Tongue (tissue), 1 donor: ENCODE measurements at regions not wholly inside any gene's neighbourhood (a gene's known extent, or its start where the extent isn't known, plus 50 kb on each side); places are given as distances from the start of the nearest gene placed in this dataset.

Experiments
- DNase-seq: peaks from one replicate; pipeline ENCODE4 v3.0.0-alpha.2; 2015

DNA sequence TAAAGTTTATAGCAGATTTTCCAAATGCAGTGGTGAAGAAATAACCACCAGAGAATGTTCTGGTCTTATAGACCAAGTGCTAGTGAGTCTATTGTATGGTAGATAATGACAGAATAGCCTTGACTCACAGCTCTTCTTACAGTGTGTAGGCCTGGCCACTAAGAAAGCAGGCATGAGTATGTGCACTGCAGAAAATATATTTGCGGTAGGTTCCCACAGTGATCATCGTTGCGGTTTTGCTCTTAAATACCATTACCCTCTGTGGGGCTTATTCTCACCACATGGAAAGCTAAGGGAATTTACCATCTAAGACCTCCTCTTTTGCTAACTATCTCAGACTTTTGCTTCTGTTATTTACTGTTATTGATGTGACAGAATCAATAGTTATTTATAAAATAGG lies 212.3 kb upstream of the SYNDIG1 start:
- DNase-seq: no peak

DNA sequence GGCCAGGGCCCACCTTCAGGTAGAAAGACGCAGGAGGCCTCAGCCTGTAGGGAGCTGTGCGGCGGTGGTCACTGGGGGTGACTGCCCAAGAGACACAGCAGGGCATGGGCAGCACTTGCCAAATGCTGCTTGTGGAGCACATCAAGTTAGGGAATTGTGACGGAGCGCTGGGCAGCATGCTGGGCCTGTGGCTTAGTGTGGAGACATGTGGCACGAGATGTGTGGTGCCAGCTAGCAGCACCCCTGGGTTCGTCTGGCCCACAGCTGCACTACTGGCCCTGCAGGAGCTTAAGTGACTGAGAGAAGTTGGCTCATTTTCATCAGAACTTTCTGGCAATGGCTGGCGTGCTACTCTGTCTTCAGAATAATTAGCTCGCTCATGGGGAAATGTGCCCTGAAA lies 213.1 kb upstream of the SYNDIG1 start:
- no peak for DNase-seq

DNA sequence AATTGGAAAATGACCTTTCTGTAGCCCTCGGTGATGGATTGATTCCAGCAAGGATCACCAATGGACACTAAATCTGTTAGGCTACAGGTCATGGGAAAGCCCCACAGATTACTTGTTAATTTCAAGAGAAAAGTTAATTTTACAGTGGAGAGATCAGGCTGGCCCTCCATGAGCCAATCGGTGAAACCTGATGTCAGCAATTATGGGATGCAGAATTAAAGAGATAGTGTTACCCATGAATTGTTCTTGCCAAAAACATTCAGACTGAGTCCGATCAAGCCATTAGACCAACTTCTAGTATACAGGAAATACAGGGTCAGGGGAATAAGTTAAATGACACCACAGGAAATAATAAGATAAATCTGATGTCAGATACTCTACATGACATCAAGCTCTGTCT lies 214.9 kb upstream of the SYNDIG1 start:
- no peak for DNase-seq

DNA sequence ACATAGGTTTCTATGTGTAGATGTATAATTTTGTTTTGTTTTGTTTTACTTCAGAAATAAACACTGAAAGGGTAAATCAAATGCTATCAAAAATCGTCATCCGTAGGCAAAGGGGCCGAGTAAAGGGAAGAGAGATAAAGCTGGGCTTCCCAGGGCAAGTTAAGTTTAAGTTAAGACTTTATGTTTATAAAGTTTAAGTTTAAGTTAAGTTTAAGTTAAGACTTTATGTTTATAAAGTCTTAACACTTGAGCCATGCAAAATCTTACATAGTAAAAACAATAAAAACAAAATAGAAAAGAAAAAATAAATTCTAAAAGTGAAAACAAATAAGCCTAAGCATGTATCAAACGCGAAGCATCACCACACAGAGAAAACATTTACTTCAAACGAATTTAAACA lies 216.1 kb upstream of the SYNDIG1 start:
- no peak for DNase-seq

DNA sequence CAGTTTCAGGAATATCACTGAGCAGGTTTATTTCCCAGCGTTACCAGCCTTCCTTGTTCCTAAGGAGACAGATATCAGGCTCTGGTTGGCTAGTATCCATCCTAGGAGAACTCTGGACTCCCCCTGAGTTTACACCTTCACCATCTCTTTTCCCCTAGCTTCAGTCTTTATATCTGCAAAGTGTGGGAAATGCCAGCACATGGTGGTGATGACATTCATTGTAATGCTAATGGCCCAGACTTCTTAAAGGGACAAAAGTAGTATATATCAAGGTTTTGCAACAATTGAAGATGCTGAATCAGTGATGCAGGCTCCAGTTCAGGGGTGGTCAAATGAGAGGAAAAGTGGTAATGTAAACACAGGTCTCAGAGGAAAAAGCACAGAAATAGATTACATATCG lies 224.3 kb upstream of the SYNDIG1 start:
- no peak for DNase-seq

DNA sequence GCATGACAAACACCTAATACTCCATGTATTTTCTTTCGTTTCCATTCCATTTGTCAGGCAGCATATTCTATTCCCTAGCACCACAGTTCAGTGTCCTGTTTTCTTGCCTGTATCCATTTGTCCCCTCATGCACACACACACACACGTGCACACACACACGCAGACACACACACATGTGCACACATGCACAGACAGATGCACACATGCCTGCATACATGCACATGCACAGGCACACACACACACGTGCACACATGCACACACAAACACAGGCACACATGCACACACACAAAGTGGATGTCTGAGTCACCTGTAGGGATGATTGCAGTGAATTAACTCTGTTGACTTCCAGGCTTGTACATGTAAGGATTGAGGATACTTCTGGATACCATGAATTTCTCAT lies 226.7 kb upstream of the SYNDIG1 start:
- DNase-seq: no peak

DNA sequence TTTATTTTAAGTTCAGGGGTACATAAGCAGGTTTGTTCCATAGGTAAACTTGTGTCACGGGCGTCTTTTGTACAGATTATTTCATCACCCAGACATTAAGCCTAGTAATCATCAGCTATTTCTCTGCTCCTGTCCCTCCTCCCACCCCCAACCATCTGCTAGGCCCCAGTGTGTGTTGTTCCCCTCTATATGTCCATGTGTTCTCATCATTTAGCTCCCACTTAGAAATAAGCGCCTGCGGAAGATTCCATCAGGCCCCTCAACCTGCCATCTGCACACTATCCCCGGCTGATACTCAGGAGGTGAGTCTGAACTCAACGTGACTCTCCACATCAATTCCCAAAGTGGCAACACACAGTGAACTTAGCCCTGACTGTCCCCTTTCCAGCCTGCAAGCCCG lies 228.0 kb upstream of the SYNDIG1 start:
- DNase-seq: no peak

DNA sequence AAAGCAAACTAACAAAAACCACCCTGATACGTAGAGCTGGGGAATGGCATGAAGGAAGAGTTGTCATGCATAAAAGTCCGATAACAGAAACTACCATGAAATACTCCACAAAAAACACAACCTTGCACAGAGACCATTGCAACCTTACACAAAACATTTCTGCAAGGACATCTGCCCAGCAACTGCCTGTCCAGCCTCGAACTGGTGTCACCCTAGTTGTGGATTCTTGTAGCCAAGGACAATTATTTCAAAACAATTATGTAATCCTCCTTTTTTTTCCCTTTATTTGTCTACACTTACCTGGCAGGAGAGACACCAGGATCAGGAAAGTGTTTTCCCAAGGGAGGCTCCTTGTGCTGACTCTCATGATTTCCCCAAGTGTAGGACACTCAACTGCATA lies 232.5 kb upstream of the SYNDIG1 start:
- no peak for DNase-seq

DNA sequence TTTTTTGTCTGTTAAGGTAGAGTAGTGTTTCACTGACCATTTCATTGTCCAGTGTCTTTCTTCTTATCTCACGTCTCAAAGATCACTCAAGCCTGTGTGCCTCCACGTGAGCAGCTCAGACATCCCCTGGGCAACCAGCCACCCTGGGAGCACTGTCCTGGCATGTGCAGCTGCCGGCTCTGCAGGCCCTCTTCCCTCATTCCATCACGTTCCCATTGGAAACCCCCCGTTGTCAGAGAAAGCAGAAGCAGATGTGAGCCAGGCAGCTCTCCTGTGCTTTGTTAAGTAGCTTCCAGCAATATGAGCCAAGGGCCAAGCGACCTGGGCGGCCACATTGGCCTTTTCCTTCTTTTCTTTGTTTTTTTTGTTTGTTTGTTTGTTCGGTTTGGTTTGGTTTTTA lies 233.2 kb upstream of the SYNDIG1 start:
- peak; percentile 24 for DNase-seq

DNA sequence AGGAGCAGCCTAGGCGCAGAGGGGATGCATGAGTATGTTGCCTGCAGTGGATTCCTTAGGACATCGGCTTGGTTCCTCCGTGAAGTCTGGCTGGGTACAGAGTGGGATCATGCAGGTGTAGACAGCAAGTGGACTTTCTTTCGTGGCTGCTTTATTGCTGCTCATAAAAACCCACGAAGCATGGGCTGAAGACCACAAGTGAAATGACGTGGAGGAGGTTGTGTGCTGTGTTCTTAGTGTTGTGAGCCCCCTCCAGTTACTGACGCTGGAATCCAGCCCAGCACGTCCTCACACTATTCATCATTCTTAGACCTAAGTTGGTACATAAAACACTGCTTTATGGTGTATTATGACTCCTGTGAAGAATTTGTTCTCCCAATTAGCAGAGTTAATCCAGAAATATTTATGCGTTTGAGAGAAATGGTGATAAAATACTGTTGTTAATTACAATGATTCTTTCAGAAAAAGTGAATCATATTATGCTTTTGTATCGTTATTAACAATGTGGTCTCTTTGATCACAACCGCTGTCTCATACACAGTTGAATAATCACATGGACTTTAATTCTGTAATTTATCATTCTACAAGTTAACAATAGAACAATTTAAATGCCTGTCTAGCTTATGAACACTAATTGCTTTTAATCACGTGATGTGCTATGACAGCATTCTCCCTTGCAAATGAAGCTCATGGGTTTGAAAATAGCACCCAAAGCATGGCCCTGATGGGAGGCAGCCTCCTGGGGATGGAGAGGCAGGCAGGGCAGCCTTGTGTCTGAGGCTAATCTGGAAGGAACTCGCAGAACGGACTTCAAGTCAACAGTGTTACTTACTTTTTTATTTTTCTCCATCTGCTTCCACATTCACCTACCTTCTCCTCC lies 233.9 kb upstream of the SYNDIG1 start:
- DNase-seq: no peak

DNA sequence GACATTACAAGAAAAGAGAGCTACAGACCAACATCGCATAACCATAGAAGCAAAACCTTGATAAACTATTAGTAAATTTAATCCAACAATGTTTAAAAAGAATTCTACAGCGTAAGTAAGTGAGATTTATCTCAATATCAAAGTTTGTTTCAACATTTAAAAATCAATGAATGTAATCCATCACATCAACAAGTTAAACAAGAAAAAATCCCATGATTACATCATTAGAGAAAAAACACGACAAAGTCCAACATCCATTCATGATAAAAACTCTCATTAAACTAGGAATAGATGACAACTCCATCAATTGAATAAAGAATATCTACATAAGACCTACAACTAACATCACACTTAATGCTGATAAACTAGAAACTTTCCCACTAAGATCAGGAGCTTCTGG lies 239.0 kb upstream of the GGTLC1 start:
- no peak for DNase-seq

DNA sequence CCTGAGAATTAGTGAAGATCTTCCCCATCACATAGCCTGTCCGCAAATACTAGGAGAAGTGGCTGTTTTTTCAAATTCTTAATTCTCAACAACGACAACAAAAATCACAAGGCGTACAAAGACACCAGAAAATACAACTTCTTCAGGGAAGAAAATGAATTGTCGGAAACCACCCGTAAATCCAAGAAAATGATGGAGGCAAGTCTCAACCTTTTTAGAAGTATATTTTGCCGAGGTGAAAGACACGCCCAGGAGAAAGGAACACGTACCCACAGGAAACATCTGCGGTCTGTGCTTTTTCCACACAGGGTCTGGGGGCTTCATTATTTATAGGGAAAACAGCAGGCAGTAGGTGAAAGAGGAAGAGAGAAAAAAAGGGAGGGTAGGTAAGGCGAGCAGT lies 223.9 kb upstream of the GGTLC1 start:
- DNase-seq: no peak

DNA sequence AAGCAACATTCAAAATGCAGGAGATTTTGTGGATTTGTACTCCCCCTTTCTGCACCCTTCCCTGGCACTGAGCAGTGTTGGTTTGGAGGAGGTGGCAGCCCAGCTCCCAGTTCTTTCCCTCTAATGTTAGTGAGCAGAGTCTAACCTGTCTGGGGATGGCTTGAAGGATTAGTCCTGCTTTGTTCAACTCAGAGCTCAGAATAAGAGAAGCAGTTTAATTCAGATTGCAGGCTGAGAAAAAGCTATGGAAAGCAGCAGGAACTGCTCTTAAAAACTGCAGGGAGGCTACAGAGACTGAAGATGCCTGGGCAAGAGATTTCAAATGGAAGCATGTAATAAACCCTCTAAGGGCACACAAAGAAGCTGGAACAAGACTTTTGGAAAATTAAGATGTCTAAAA lies 223.4 kb upstream of the GGTLC1 start:
- no peak for DNase-seq

DNA sequence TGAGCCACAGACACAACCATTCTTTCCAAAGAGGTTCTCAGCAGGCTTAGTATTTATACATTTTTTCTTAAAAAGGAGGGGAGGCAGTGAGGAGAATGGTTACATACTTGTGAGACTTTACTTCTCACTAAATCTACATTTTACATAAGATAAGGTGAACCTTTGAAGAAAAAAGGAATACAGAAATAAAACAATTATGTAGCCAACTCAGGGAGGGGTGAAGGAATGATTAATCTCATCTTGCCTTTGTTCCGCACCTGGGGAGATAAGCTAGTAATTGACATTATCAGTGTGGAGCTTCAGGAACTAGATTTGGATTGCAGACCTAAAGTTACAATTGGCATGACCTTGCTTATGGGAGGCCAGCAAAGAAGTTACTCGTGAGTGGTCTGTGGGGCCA lies 221.8 kb upstream of the GGTLC1 start:
- no peak for DNase-seq

DNA sequence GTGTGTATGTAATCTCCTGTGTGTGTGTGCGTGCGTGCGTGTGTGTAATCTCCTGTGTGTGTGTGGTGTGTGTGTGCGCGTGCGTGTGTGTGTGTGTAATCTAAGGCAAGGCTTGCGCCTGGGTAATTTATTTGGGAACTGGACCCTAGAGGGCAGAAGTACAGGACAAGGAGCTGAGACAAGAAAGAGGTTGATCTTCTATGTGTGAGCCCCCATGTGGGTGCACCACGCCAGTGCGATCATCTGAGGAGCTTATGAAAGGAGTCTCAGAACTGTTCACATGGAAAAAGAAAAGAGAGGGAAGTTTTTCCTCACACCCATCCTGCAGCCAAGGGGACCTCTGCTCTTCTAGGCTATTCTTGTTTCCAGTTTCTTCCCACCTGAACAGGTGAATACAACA lies 220.1 kb upstream of the GGTLC1 start:
- peak; percentile 12 for DNase-seq

DNA sequence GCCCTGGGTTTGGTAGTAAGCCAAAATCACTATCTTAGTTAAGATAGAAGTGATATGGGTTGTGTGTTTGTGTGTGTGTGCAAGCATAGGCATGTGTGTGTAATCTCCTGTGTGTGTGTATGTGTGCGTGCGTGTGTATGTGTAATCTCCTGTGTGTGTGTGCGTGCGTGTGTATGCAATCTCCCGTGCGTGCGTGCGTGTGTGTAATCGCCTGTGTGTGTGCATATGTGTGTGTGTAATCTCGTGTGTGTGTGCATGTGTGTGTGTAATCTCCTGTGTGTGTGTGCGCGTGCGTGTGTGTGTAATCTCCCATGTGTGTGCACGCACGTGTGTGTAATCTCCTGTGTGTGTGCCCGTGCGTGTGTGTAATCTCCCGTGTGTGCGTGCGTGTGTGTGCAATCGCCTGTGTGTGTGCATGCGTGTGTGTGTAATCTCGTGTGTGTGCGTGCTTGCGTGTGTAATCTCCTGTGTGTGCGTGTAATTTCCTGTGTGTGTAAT lies 219.3 kb upstream of the GGTLC1 start:
- no peak for DNase-seq

DNA sequence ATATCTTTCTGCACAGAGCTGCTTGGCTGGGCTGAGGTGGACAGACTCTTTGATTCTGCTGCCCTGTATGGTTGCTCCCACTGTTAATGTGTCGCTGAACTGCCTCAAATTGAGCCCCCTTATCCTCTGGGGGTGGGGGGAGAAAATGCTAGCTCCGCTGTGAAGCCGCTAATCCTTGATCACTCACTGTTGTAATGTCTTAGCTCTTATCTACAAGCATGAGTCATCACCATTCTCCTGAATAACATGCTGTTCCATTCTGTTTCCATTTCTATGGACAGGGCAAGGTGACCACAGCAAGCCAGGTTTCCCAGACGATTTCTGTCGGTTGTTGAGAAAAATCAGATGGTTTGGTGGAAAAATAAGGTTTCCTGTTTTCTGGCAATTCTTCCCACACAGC lies 218.4 kb upstream of the GGTLC1 start:
- DNase-seq: no peak

DNA sequence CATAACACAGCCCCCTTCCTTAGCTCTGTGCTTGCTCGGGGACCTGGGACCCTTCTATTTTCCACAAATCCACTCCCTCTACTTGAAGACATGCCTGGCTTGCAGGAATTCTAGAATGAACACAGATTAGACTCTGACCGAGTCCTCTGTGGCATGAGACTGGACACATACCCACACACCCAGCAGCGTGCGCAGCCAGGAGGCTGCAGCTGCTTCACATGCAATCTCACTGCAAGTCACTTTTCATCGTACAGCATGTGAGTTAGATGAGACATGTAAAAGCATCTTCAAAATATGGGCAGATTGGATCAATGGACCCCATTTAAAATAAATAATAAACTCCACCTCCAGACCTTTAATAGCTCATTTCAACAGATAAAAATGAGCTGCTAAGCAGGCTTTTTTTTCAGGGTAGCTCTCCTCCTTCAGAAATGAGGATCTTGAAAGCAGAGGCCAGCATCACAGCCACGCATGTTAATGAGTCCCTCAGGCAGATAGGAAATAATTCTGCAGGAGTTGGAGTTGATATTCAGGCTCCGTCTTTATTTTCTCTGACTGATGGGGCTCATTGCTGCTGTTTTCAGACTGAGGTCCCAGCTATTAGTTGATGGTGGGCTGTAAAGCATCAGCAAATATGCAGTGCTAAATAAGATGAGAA lies 215.1 kb upstream of the GGTLC1 start:
- no peak for DNase-seq

DNA sequence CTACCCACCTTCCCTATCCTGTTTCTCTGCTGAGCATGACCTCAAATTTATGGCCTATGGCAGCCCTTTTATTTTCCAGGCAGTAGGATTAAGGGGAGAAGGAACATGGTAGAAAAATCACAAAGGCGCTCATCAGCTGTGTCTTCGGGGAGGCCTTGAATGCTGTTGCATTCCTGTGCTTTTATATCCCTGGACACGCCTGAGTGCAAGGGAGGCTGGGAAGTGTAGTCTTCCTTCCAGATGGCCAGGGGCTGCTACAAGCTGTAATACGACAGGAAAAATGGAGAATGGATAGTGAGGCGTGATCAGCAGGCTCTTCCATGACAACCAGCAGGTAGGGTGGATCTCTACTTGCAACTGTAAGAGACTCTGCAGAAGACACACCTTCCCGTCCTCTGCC lies 210.9 kb upstream of the GGTLC1 start:
- no peak for DNase-seq

DNA sequence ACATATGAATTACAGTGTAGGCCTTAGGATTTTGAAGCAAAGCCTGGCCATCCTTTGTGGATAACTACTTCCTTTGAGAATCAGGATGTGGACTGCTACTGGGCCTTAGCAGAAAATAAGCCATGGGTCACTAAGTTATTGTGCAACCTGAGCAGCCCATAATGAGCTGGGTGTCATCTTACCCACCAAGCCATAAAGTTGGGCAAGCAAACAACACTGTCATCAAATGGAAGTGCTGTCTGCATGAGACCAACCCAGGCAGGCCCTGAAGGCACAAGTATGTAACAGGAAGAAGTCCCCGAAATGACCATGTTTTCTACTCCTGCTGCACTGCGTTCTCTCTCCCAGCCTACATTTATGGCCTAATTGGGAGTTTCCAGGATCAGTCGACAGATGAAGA lies 205.6 kb upstream of the GGTLC1 start:
- no peak for DNase-seq

DNA sequence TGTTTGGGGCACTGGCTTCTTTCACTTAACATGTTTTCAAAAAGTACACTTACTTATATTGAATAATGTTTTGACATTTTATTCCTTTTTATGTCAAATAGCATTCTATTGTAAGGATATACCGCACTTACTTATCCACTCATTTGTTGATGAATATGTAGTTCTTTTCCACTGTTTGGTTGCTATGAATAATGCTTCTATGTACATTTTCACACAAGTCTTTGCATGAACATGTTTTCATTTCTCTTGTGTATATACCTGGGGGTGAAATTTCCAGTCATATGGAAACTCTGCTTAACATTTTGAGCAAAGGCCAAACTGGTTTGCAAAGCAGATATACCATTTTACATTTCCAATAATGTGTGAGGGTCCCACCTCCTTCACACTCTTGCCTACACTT lies 202.3 kb upstream of the GGTLC1 start:
- no peak for DNase-seq

DNA sequence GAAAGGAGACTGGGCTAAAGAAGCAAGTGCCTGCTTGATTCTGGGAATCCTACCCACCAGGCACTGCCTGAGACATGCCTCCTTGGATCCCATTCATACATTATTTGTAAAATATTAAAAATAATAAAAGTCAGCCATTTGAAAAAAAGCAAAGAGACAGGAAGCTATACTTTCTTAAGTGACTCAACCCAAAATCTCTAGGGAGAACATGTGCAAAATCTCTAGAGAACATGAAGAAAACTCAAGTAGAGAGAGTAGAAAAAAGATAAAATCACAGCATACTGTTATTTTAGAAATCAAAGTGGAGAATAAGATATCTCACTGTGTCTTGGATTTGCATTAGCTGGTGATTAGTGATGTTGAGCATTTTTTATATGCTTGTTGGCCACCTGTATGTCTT lies 197.2 kb upstream of the GGTLC1 start:
- DNase-seq: no peak

DNA sequence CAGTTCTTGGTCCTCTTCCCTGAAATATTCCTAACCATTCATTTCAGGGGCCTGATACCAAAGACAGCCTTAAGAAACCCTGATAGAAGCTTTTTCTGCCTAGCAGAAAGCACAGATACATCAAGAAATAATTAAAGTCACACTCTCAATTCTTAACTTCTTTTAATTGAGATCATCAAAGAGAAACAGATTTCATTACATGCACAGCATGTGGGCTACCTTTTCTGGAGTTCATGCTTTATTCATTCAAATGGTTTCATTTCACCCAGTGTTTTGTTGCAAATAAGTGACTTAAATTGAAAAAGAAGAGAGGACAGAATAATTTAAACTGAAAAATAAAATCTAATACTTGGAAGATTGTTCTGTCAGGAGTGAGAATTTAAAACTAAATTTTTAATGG lies 192.6 kb upstream of the GGTLC1 start:
- DNase-seq: no peak

DNA sequence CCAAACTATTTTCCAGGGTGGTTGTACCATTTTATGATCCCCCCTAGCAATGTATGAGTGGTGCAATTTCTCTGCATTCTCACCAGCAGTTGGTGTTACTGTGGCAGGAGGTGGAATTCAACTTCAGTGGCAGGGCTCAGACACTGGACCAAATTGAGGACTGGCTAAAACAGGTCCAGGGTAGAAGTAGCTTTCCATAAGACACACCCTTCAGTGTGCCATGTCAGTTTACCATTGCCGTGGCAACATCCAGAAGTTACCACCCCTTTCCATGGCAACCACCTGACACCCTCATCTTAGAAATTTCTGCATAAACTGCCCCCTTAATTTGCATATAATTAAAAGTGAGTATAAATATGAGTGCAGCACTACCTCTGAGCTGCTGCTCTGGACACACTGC lies 180.7 kb upstream of the GGTLC1 start:
- DNase-seq: no peak
